SJSA1 (cell line): ENCODE measurements at regions not wholly inside any gene's neighbourhood (a gene's known extent, or its start where the extent isn't known, plus 50 kb on each side); places are given as distances from the start of the nearest gene placed in this dataset.
A peak's percentile ranks its signal among the peaks of the same experiment; 100 is the strongest.
"Not testable (repeated sequence)": the region's sequence is repeated elsewhere in the genome, so short reads cannot be mapped to it uniquely, and the experiment has no call there.

Experiments
- DNase-seq, 2 experiments: peaks; one replicate each; pipeline ENCODE4 v3.0.0-alpha.2; 2015 to 2020; ENCODE audit warnings: low spot score in 2 of 2, low read depth in 1 of 2
- H3K27ac ChIP-seq: fragments of 250-450 bp; sonication (Bioruptor Pico); 2 replicates; pipeline ENCODE4 v1.5.1; 2020; ENCODE audit warnings: mild to moderate bottlenecking, moderate library complexity
- H3K27me3 ChIP-seq: fragments of 250-450 bp; sonication (Bioruptor Pico); replicated peaks from 2 replicates; pipeline ENCODE4 v1.5.1; 2020; ENCODE audit warnings: mild to moderate bottlenecking, moderate library complexity
- H3K36me3 ChIP-seq: fragments of 250-450 bp; sonication (Bioruptor Pico); 2 replicates; pipeline ENCODE4 v1.5.1; 2020; ENCODE audit warnings: mild to moderate bottlenecking
- H3K4me1 ChIP-seq: fragments of 250-450 bp; sonication (Bioruptor Pico); replicated peaks from 2 replicates; pipeline ENCODE4 v1.6.1; 2021; ENCODE audit warnings: mild to moderate bottlenecking
- H3K4me3 ChIP-seq: fragments of 250-450 bp; sonication (Bioruptor Pico); 2 replicates; pipeline ENCODE4 v1.5.1; 2020; ENCODE audit warnings: mild to moderate bottlenecking
- H3K9me3 ChIP-seq: fragments of 250-450 bp; sonication (Bioruptor Pico); replicated peaks from 2 replicates; pipeline ENCODE4 v1.5.1; 2020; ENCODE audit warnings: mild to moderate bottlenecking

- H3K4me1 ChIP-seq, result no peaks in the 10 kb centered on the region
- no peak for DNase-seq
- no peak overlapping the region for H3K27ac ChIP-seq
- H3K9me3 ChIP-seq, result no peaks in the 10 kb centered on the region
- H3K27me3 ChIP-seq, result no peaks in the 10 kb centered on the region
- H3K4me3 ChIP-seq, result no peak overlapping the region
- no peaks in the 10 kb centered on the region for H3K36me3 ChIP-seq
These were observed 144.2 kb upstream of the FAR2 start for GRCh38 chr12:29004936-29005304.

- H3K36me3 ChIP-seq, result no peaks in the 10 kb centered on the region
These were observed 140.3 kb upstream of the FAR2 start for GRCh38 chr12:29008786-29009185.

GRCh38 chr12:29012673-29013072 is 136.4 kb upstream of the FAR2 start:
- H3K36me3 ChIP-seq, result no peaks in the 10 kb centered on the region
- no peaks in the 10 kb centered on the region for H3K27me3 ChIP-seq
- no peaks in the 10 kb centered on the region for H3K9me3 ChIP-seq
- no peak for DNase-seq
- no peak overlapping the region for H3K4me3 ChIP-seq
- H3K27ac ChIP-seq, result no peak overlapping the region
- H3K4me1 ChIP-seq, result no peaks in the 10 kb centered on the region

More at GRCh38 chr12:29008786-29009185, 140.3 kb upstream of the FAR2 start:
- no peak overlapping the region for H3K4me3 ChIP-seq
- H3K4me1 ChIP-seq, result no peaks in the 10 kb centered on the region
- no peak overlapping the region for H3K27ac ChIP-seq
- H3K27me3 ChIP-seq, result no peaks in the 10 kb centered on the region
- H3K9me3 ChIP-seq, result no peaks in the 10 kb centered on the region
- DNase-seq, result no peak

GRCh38 chr12:29017532-29017931 is 131.5 kb upstream of the FAR2 start:
- H3K36me3 ChIP-seq, H3K27ac ChIP-seq, H3K4me1 ChIP-seq, H3K9me3 ChIP-seq, H3K4me3 ChIP-seq, DNase-seq, H3K27me3 ChIP-seq: not testable (repeated sequence)

GRCh38 chr12:29023436-29024076 is 125.5 kb upstream of the FAR2 start:
- Histone ChIP-seq H3K27me3 (no peaks in the 10 kb centered on the region), H3K27ac (no peak overlapping the region), H3K9me3 (no peaks in the 10 kb centered on the region), H3K36me3 (no peaks in the 10 kb centered on the region), H3K4me1 (no peaks in the 10 kb centered on the region), H3K4me3 (no peak overlapping the region)
- DNase-seq, result no peak

GRCh38 chr12:29024117-29024516 is 125.0 kb upstream of the FAR2 start:
- Histone ChIP-seq H3K36me3 (no peaks in the 10 kb centered on the region), H3K4me3 (no peak overlapping the region)
- DNase-seq, result peak in 1 of 2 experiments; percentile 2

GRCh38 chr12:29025937-29026336 is 123.1 kb upstream of the FAR2 start:
- H3K4me1 ChIP-seq, result no peaks in the 10 kb centered on the region
- no peak overlapping the region for H3K4me3 ChIP-seq
- no peaks in the 10 kb centered on the region for H3K36me3 ChIP-seq
- H3K27ac ChIP-seq, result no peak overlapping the region
- no peaks in the 10 kb centered on the region for H3K27me3 ChIP-seq
- DNase-seq, result no peak
- H3K9me3 ChIP-seq, result no peaks in the 10 kb centered on the region

More at GRCh38 chr12:29024117-29024516, 125.0 kb upstream of the FAR2 start:
- no peaks in the 10 kb centered on the region for H3K4me1 ChIP-seq
- H3K27ac ChIP-seq, result no peak overlapping the region
- H3K27me3 ChIP-seq, result no peaks in the 10 kb centered on the region
- H3K9me3 ChIP-seq, result no peaks in the 10 kb centered on the region

GRCh38 chr12:29026419-29026818 is 122.7 kb upstream of the FAR2 start:
- Histone ChIP-seq H3K4me1 (no peaks in the 10 kb centered on the region), H3K27ac (no peak overlapping the region), H3K27me3 (no peaks in the 10 kb centered on the region), H3K36me3 (no peaks in the 10 kb centered on the region), H3K9me3 (no peaks in the 10 kb centered on the region), H3K4me3 (no peak overlapping the region)
- DNase-seq, result no peak

- not testable (repeated sequence) for H3K4me1 ChIP-seq, H3K27me3 ChIP-seq, H3K9me3 ChIP-seq, H3K27ac ChIP-seq, DNase-seq, H3K4me3 ChIP-seq, H3K36me3 ChIP-seq
These were observed 119.6 kb upstream of the FAR2 start for GRCh38 chr12:29029484-29029883.

- Histone ChIP-seq H3K4me1 (no peaks in the 10 kb centered on the region), H3K27me3 (no peaks in the 10 kb centered on the region), H3K36me3 (no peaks in the 10 kb centered on the region), H3K4me3 (no peak overlapping the region), H3K27ac (no peak overlapping the region), H3K9me3 (no peaks in the 10 kb centered on the region)
- DNase-seq, result no peak
These were observed 119.1 kb upstream of the FAR2 start for GRCh38 chr12:29030006-29030405.

- DNase-seq, result no peak
- H3K36me3 ChIP-seq, result no peaks in the 10 kb centered on the region
- no peak overlapping the region for H3K27ac ChIP-seq
- H3K4me1 ChIP-seq, result no peaks in the 10 kb centered on the region
- H3K4me3 ChIP-seq, result no peak overlapping the region
- no peaks in the 10 kb centered on the region for H3K27me3 ChIP-seq
- H3K9me3 ChIP-seq, result no peaks in the 10 kb centered on the region
These were observed 116.6 kb upstream of the FAR2 start for GRCh38 chr12:29032446-29032845.

- no peak overlapping the region for H3K27ac ChIP-seq
- no peaks in the 10 kb centered on the region for H3K9me3 ChIP-seq
- DNase-seq, result no peak
- H3K36me3 ChIP-seq, result no peaks in the 10 kb centered on the region
- no peaks in the 10 kb centered on the region for H3K4me1 ChIP-seq
- H3K4me3 ChIP-seq, result no peak overlapping the region
- H3K27me3 ChIP-seq, result no peaks in the 10 kb centered on the region
These were observed 115.6 kb upstream of the FAR2 start for GRCh38 chr12:29033519-29033918.

- H3K36me3 ChIP-seq, result no peaks in the 10 kb centered on the region
- no peaks in the 10 kb centered on the region for H3K4me1 ChIP-seq
- no peaks in the 10 kb centered on the region for H3K9me3 ChIP-seq
- H3K4me3 ChIP-seq, result no peak overlapping the region
- H3K27me3 ChIP-seq, result no peaks in the 10 kb centered on the region
- no peak for DNase-seq
- H3K27ac ChIP-seq, result no peak overlapping the region
These were observed 114.0 kb upstream of the FAR2 start for GRCh38 chr12:29035112-29035511.

- no peak overlapping the region for H3K4me3 ChIP-seq
- H3K4me1 ChIP-seq, result peaks cover 21% of the 10 kb centered on the region
- no peaks in the 10 kb centered on the region for H3K9me3 ChIP-seq
- no peaks in the 10 kb centered on the region for H3K36me3 ChIP-seq
- H3K27ac ChIP-seq, result no peak overlapping the region
- no peaks in the 10 kb centered on the region for H3K27me3 ChIP-seq
- DNase-seq, result no peak
These were observed 110.1 kb upstream of the FAR2 start for GRCh38 chr12:29039013-29039412.

GRCh38 chr12:29041621-29042020 is 107.5 kb upstream of the FAR2 start:
- Histone ChIP-seq H3K27me3 (no peaks in the 10 kb centered on the region), H3K27ac (peak overlapping the region; percentile 82), H3K4me1 (peaks cover 21% of the 10 kb centered on the region), H3K36me3 (no peaks in the 10 kb centered on the region), H3K9me3 (no peaks in the 10 kb centered on the region), H3K4me3 (no peak overlapping the region)
- peak; percentile 40 to 81 for DNase-seq
